GM03348 (cell line): ENCODE measurements at regions not wholly inside any gene's neighbourhood (a gene's known extent, or its start where the extent isn't known, plus 50 kb on each side); places are given as distances from the start of the nearest gene placed in this dataset.

ENCODE experiments used
- DNase-seq: peaks from one replicate; pipeline ENCODE4 v3.0.0; 2012; ENCODE audit warnings: low spot score

DNA sequence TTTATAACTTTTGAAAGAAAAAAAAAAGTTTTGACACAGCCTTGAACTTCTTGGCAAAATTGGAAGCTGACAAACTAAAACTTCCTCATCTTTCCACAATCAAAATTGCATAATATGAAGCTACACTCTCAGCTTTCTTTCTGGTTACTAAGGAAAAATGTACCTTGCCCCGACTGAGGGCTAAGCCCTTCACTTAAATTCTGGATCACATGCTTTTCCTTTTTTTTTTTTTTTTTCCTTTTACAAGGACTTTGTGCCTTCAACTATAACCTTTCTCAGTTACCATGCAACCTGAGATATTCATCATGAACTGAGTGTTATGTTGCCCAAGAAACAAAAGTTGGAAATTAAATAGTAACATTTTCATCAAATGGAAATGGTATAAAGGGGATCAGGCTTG is 188.5 kb upstream of the CARD18 start:
- no peak for DNase-seq

DNA sequence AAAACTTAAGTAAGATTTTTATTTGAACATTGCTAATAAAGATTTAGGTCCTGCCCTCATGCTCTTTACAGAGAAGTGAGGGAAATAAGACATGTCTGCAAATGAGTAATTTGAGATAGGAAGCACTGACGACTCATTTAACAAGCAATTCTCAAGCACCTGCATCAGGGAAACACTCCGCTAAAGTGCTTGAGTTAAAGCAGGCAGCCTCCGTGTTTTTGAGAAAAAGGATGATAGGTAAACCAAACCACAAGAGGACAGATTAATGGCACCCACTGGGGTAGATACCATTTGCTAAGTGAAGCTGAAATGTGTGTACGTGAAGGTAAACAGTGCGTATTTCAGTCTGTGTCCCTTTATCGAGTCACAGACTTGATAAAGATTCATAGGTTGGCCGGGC is 184.6 kb upstream of the CARD18 start:
- DNase-seq: no peak

DNA sequence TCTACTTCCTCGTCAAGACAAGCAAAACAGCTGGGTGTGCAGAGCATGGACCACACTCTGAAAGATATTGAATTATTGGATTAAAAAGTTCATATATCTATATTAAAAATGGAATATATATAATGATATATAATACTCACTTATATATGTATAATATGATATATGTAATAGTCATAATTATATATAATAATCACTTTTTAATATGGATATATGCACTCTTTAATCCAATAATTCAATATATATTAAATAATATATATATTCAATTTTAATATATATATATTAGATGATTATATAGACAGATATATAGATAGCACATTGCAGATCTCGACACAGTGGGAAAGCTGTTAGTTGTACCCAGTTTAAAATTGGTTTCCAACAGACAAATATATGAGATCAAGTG is 182.1 kb upstream of the CARD18 start:
- DNase-seq: no peak

DNA sequence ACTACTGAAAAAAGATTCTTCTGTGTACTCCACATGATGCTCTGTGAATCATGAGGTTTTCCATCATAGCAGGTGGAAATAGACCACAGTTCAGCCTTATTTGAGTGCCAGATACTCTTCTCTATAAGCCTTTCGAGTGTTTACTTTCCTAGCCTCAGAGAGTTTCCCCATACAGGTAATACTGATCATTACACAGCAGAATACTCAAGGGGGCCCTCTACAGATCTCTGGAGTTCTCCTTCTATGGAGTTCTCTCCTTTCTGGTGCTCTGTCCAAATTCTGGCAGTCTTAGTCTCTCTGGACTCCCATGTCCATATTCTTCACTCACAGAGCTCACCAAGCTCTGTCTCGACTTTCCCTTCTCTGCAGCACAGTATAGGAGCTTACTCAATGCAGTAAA is 175.7 kb upstream of the CARD18 start:
- DNase-seq: no peak

DNA sequence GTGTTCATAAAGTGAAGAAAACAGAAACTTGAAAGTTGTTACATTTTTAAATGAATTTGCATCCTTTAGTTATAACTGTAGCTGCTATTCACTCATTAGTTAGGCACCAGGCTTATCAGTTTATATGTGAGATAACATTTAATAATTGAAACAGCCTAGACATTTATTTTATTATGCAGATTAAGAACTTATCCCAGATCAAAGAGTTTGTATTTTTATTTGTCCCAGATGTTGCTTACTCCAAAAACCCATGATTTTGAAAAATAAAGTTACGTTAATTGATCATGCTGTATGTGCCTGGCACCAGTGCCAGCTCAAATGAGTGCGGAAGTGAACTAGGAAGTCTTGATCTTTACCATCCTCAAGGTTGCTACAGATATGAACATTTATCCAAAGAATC is 172.7 kb upstream of the CARD18 start:
- DNase-seq: no peak

DNA sequence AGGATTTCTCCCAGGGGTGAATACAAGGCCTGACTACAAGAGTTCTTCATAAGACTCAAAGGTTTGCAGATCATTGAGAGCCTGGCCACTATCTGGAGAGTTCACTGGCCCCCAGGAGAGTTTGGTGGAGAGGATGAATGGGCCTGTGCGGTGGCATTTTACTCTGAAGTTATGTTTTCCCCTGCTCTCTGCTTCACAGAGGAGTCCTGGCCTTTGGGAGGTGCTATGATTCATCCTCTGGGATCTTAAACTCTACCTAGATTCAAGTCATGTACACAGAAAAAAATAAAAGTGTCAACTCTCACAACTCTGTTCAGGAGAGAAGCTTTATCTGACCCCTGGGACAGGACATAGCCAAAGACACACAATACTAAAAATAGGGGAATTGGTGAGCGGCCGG is 159.1 kb upstream of the CARD18 start:
- DNase-seq: peak; percentile 5

DNA sequence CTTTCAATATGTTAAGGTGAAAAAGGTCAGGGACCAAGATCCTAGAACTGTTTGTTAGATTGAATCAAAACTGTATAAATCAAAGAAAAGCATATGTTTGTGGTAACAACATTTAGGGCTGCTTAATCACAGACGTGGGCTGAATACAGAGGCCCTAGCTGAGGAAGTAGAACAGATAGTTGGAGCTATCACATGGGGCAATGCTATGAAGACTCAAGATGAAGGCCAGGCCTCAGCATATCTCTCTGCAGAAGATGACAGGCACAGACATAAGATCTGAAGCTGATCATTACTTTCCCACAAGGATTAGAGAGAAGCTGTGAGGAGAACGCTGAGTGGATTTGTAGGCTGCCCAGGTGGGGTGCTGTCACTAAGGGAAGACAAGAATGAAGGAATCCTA is 158.6 kb upstream of the CARD18 start:
- DNase-seq: no peak

DNA sequence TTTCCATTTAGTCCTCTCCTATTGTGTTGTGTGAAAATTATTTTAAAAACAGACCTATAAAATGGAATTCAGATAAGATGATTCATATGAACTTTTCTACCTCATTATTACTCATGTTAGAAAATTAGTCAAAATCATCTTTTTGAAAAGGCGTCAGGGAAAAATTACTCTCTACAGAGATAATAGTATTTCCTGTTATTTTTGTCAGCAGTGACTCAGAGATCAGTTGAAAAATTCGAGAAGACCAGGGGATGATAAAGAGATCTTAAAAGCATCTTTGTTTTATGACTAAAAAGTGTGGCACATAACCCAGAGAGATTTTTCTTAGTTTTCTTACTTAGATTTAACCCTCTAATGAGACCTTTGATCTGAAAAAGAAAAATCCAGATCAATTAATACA is 157.9 kb upstream of the CARD18 start:
- DNase-seq: peak; percentile 43

DNA sequence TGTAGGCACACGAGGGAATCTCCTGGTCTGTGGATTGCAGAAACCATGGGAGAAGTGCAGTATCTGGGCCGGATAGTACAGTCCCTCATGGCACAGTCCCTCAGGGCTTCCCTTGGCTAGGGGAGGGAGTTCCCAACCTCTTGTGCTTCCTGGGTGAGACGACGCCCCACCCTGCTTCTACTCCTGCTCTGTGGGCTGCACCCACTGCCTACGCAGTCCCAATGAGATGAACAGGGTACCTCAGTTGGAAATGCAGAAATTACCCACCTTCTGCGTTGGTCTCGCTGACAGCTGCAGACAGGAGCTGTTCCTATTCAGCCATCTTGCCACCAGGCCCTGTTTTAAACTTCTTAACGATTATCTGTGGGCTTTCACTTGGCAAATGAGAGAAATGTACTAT is 157.2 kb upstream of the CARD18 start:
- DNase-seq: no peak

DNA sequence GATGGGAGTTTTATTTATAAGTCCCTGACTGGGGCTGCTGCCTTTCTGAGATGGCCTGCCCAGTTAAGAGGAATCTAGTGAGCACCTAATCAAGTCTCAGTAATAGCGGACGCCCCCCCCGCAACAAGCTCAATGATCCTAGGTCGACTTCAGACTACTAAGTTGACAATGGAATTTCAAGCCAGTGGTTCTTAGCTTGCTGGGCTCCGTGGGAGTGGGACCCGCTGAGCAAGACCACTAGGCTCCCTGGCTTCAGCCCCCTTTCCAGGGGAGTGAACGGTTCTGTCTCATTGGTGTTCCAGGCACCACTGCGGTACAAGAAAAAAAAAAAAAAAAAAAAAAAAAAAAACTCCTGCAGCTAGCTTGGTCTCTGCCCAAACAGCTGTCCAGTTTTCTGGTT is 156.8 kb upstream of the CARD18 start:
- no peak for DNase-seq

DNA sequence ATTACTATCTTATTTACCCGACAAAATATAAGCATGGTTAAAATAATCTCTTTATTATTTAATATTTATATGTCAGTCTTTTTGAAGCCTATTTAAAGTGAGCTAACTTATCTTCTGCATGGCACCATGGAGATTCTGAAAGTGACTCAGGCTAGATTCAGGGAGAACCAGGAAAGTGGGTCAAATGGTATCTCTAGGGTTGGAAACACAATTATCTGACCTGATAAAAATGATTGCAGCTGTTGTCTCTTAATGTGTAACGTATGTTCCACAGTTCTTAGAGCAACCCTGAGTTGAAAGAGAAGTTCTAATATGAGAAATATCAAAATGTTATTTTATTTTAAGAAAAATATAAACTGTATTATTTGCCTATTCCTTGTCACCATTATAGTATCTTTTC is 143.1 kb upstream of the CARD18 start:
- no peak for DNase-seq

DNA sequence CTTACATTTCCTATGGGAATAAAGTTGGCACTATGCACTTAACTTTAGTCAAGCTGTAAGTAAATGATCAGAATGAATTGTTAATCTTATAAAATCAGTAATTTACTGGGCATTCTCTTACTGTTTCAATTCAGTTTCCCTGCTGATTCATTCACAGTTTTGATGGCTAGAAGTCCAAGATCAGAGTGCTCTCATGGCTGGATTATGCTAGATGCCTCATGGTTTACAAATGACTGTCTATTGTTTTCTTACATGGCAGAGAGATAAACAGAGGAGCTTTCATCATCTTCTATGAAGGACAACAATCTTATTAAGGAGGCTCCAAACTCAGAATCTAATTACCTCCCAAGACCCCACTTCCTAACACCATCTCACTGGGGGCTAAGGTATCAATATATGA is 135.1 kb upstream of the CARD18 start:
- DNase-seq: no peak

DNA sequence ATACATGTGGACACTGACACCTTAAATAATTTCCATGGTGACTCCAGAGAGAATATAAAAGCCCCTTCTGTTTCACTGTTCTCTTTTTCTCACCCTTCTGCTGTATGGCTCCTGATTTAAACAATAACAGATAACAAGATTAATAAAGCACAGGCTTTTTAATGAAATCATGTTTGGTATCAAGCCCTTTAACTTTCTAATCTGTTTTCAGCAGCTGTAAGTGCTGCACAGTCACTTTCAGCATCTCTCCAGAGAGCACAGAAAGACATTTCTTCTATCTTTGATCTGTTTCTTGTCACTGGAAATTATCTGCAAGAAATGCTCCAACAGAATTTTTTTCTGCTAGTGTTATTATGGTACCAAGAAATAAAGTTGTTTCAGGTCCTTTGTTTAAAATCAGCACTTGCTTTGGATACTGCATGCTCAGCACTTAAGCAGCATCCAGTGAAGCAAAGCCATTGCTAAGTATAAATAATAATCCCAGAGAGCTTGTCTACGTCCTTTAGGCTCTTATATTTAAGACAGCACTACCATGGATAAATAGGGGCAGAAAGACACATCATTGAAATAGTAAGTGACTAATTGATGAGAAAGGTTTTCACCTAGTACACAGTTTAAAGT is 134.2 kb upstream of the CARD18 start:
- DNase-seq: no peak

DNA sequence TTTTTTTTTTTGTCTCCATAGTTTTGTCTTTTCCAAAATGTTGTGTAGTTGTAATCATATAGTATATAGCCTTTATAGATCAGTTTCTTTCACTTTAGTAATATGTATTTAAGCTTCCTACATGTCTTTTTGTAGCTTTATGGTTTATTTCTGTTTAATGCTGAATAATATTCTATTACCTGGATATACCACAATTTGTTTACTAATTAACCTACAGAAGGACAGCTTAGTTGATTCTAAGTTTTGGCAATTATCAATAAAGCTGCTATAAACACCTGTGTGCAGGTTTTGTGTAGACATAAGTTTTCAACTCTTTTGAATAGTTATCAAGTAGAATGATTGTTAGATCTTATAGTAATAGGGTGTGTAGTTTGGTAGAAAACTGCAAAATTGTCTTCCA is 130.3 kb upstream of the CARD18 start:
- DNase-seq: no peak

DNA sequence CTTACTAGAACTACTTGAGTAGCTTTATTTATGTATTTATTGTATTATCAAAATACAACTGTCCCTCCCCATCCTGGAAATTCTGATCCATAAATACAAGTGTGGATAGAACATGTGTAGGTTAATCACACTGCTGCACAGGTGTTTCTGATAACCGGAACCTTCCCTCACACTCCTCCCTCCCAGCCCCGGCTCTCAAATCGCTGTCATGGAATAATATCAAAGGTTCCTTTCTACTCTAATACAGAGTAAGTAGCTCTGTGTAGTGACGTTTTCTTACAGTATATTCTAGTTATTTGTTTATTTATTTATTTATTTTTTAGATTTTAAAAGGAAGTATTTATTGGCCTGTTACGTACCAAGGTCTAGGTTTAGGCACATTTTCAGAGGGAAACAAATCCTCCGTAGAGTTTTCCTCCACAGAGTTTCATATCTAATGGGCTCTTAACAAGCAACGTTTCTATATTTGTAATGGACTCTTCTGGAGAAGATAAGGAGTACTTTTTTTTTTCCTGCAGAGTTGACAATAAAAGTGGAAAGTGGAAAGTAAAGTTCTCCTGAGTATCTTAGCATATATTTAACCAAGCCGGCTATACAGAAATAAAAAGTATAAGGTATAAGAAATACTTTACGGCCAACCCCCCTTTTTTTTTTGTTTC is 129.0 kb upstream of the CARD18 start:
- DNase-seq: no peak

DNA sequence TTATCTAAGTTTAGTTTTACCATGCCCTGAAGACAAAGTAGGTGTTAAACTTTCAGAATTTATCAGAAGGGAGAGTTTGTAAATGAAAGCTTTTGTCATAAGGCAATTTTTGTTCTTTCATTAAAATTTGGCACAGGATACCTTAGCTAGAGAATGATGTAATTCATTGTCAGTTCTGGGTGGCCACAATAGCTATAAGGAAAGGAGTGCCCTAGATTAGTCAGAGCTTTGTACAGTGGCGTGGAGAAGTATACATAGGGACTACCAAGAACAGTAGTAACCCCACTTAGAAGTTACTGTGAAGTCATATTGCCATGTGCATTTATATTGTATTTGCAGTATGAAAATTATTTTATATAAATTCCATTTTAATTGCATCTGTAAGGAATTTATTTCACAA is 126.3 kb upstream of the CARD18 start:
- peak; percentile 24 for DNase-seq

DNA sequence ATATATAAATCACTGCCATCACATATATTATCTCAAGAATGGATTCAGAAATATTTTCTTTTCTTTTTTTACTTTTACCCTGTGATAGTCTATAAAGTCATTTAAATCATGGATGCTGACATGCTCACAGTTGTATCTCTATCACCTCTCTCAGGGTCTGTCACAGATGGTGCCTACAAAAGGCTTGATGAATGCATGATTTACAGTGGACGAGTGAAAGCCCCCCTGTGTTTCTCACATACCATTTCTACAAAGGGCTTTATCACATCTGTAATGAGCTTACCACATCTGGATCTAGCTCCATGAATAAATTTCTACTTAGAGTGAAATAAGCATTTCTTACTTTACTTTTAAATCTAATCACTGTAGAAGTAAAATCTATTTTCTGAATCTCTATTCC is 121.4 kb upstream of the CARD18 start:
- DNase-seq: no peak

DNA sequence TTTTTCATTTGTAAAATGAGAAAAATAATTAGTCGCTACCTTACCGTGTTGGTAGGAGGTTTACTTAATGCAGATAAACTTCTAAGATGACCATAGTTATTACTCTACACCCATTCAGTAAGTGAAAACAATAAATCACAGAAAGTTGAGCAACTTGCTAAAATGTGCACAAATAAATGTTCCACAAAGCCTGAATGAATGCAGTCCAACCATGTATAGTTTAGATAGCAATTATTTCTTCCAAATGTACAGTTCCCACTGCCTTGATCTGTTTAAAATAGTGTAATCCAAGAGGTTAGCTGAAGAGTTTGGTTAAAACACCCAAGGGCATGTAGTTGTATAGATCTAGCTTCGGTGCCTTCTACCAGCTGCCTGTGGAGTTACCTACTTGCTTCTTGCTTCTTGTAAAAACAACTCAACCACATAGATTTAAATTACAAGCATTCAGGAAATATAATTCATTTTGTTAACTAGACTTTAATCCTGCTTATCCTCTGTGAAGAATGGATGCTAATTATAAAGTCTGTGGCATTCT is 106.3 kb upstream of the CARD18 start:
- DNase-seq: no peak

DNA sequence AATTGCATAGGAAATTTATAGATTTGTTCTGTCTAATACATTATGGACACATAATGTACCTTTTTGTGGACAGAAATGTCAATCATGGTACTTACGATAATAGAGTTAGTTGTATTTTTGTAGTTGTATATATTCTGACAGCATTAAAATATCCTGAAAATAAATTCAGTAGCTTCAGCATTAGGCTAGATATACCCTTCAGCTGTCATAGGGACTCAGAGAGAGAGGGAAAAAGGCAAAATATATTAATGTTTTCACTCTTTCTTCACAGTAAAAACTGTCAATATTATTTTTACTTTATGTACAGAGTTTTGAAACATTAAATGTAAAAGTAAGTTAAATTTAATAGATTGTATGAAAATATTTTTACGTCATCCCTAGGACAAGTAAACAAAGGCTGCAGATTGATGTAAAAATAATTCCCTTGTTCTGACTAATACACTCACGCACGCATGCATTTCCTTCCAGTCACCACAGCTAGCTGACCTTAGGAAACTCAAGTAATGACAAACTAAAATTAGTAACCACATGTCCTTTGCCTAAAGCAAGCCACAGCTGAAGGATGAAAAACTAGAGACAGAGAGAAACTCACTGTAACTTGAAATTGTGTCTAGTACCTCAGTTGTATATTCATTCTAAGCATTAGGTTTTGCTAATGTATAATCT is 104.7 kb upstream of the CARD18 start:
- DNase-seq: peak; percentile 76

DNA sequence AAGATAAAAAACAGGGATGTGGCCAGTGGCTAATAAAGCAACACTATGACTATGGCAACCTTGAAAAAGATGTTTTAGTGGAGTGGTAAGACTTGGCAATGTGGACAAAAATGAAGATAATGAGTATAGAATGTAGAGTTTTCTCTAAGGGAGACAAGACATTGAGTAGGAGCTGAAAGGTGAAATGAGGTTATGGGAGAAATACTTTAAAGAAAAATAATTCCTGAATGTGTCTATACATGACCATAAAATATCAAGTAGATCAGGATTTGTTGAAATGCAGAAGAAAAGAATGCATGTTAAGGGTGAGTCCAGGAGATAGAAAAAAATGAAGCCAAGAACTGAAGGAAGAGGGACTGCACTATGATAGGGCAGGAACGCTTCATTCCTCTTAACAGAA is 101.6 kb upstream of the CARD18 start:
- no peak for DNase-seq

DNA sequence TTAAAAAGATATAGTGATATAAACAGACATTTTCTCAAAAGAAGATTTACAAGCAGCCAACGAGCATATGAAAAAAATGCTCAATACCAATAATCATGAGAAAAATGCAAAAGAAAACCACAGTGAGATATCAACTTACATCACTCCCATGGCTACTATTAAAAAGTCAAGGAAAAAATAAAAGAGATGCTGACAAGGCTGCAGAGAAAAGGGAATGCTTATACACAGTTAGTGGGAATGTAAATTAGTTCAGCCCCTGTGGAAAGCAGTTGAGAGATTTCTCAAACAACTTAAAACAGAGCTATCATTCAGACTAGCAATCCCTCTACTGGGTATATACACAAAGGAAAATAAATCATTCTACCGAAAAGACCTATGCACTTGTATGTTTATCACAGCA is 97.1 kb upstream of the CARD18 start:
- DNase-seq: no peak

DNA sequence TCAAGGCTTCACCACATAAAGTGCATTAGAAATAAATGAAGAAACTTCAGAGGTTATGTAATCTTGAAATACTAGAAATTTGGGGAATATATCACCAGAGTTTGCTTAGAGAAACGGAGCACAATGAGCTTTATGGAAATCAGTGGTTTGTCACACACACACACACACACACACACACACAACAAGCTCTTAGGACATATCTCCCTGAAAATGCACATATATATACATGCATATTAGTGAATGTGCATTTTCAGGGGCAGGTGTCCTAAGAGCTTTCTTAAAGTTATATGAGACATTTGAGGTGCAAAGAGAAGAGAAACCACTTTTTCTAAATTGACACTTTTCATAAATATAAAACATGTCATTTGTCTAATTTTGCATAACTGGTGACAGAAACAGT is 93.7 kb upstream of the CARD18 start:
- DNase-seq: no peak

DNA sequence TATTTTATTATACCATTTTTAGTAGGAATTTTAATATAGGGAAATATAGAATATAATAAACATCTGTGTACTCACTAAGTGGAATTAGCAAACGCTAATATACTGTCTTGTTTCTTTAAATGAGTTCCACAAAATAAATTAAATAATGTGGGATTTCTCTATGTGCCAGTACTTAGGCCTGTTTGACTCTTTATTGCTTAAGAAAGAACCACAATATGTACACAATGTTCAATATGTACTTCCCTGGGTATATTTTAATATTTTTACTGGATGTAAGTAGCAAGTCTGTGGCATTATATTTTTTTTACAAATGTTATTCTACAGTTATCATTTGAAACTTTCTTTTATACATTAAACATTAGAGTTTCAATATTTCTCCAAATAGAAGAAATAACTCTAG is 92.5 kb upstream of the CARD18 start:
- DNase-seq: no peak

DNA sequence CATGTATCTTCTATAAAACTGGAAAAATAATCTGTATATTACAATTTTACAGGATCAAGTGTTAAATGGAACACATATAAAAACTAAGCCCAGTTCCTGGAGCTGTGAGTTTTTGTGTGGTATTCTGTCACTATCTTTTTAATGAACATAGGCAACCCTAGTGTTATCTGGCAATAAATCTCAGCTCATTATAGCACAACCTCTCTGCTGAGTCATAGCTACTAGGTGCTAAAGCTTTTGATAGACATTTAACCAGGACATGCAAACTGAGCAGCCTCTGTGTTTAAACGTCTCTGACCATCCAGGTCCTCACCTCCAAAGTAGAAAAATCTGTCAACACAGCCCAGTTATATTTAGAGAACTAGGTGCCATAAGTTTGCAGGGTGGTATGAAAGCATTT is 91.0 kb upstream of the CARD18 start:
- no peak for DNase-seq
